Neural progenitor cell (in vitro differentiated cells): ENCODE measurements at regions not wholly inside any gene's neighbourhood (a gene's known extent, or its start where the extent isn't known, plus 50 kb on each side); places are given as distances from the start of the nearest gene placed in this dataset.

ENCODE experiments used
- CTCF ChIP-seq: fragments of 200-600 bp; sonication (generic); IDR thresholded peaks from 2 replicates; pipeline ENCODE4 v1.5.1; 2017; ENCODE audit warnings: antibody characterized with exemption, mild to moderate bottlenecking
- EZH2 ChIP-seq: fragments of 200-600 bp; sonication (generic); IDR thresholded peaks from 2 replicates; pipeline ENCODE4 v1.6.1; 2017; ENCODE audit warnings: antibody characterized with exemption, mild to moderate bottlenecking, moderate library complexity
- EZH2phosphoT487 ChIP-seq: fragments of 200-600 bp; sonication (generic); IDR thresholded peaks from 2 replicates; pipeline ENCODE4 v1.6.1; 2017; ENCODE audit warnings: antibody characterized with exemption

GRCh38 chr16:51666074-51666473 lies 515.0 kb upstream of the SALL1 start:
- TF ChIP-seq CTCF (no peak), EZH2 (no peak), EZH2phosphoT487 (no peak)
